ENCODE measurements at regions not wholly inside any gene's neighbourhood (a gene's known extent, or its start where the extent isn't known, plus 50 kb on each side); places are given as distances from the start of the nearest gene placed in this dataset.
A peak's percentile ranks its signal among the peaks of the same experiment; 100 is the strongest.

DNA sequence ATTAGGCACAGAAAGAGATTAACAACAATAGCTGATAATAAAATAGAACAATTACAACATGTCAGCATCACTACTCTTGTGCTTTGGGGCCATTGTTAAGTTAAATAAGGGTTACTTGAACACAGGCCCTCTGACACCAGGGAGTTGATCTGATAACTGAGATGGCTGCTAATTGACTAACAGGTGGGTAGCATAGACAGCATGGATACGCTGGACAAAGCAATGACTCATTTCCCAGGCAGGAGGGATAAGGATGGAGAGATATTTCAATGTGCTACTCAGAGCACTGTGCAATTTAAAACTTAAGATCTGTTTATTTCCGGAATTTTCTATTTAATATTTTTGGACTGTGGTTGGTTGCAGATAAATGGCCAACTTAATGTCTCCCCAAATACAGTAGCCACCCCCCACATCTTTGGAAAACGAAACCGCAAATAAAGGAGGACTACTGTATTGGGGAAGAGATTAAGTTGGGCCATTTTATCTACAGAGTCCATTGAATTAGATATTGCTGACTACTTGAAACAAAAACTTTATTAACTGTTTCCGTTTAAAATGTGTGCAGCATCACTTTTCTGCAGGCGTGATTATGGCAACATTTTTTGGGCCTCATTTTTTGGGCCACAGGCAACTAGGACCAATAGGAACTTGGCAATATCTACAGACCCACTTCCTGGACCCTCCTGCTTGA, 200.6 kb upstream of the KLF3 start (continued):
- TF ChIP-seq ZNF140 (CRISPR knock-in tag; IDR thresholded peaks at IDR 0.05) (no peak), EP300 (IDR thresholded peaks at IDR 0.05; ENCODE audit: low read length) (peak; percentile 71; the same call in 1 of the 2 replicates), MEIS2 (IDR thresholded peaks at IDR 0.05; ENCODE audit: partially characterized antibody) (peak; percentile 43), TCF3 (CRISPR knock-in tag; IDR thresholded peaks at IDR 0.05) (peak; percentile 84), MAFK (IDR thresholded peaks at IDR 0.05; ENCODE audit: low read length) (0 out of 2 replicates have a peak, but pooled peaks have one; percentile 5), DPF2 (IDR thresholded peaks at IDR 0.05) (peak; percentile 90), KDM1A (IDR thresholded peaks at IDR 0.05) (peak; percentile 48 to 56), SMARCC2 (IDR thresholded peaks at IDR 0.05; ENCODE audit: low read depth) (peak; percentile 79), ZFP30 (CRISPR knock-in tag; IDR thresholded peaks at IDR 0.05; ENCODE audit: borderline replicate concordance) (no peak), SMARCE1 (IDR thresholded peaks at IDR 0.05) (peak; percentile 68; the same call in 1 of the 2 replicates), GATA2 (CRISPR knock-in tag; IDR thresholded peaks at IDR 0.05) (0 out of 2 replicates have a peak, but pooled peaks have one; percentile 7), RCOR1 (IDR thresholded peaks at IDR 0.05; ENCODE audit: borderline replicate concordance in 1 of 2, low read depth in 2 of 2, low read length in 2 of 2) (peak in 1 of 2 experiments; percentile 89; a peak in 2 of 4 replicates), MTA2 (IDR thresholded peaks at IDR 0.05; ENCODE audit: low read depth) (peak; percentile 42; the same call in 1 of the 2 replicates), SMARCA4 (IDR thresholded peaks at IDR 0.05) (peak; percentile 89), MAFF (IDR thresholded peaks at IDR 0.05; ENCODE audit: low read length) (peak; percentile 34; the same call in 1 of the 2 replicates), ELF2 (CRISPR knock-in tag; IDR thresholded peaks at IDR 0.05) (no peak), IFI16 (CRISPR knock-in tag; IDR thresholded peaks at IDR 0.05) (no peak), NRF1 (conservative IDR thresholded peaks at IDR 0.05 in 1 of 2, IDR thresholded peaks at IDR 0.05 in 1 of 2) (no peak), FOSL1 (tag; conservative IDR thresholded peaks at IDR 0.05) (peak; percentile 93), TRIM24 (IDR thresholded peaks at IDR 0.05) (peak; percentile 39 to 63; a peak in 2 of 4 replicates), BHLHE40 (IDR thresholded peaks at IDR 0.05; ENCODE audit: low read length) (no peak), CREM (IDR thresholded peaks at IDR 0.05; ENCODE audit: low read depth) (peak; percentile 47; the same call in 1 of the 2 replicates)
- TF ChIP-seq, protein P1, sequence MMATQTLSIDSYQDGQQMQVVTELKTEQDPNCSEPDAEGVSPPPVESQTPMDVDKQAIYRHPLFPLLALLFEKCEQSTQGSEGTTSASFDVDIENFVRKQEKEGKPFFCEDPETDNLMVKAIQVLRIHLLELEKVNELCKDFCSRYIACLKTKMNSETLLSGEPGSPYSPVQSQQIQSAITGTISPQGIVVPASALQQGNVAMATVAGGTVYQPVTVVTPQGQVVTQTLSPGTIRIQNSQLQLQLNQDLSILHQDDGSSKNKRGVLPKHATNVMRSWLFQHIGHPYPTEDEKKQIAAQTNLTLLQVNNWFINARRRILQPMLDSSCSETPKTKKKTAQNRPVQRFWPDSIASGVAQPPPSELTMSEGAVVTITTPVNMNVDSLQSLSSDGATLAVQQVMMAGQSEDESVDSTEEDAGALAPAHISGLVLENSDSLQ (IDR thresholded peaks at IDR 0.05) = peak; percentile 27; the same call in 1 of the 2 replicates
- TF ChIP-seq, protein P2, sequence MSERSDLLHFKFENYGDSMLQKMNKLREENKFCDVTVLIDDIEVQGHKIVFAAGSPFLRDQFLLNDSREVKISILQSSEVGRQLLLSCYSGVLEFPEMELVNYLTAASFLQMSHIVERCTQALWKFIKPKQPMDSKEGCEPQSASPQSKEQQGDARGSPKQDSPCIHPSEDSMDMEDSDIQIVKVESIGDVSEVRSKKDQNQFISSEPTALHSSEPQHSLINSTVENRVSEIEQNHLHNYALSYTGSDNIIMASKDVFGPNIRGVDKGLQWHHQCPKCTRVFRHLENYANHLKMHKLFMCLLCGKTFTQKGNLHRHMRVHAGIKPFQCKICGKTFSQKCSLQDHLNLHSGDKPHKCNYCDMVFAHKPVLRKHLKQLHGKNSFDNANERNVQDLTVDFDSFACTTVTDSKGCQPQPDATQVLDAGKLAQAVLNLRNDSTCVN (CRISPR knock-in tag; IDR thresholded peaks at IDR 0.05) = no peak
- TF ChIP-seq, protein P3, sequence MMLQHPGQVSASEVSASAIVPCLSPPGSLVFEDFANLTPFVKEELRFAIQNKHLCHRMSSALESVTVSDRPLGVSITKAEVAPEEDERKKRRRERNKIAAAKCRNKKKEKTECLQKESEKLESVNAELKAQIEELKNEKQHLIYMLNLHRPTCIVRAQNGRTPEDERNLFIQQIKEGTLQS (IDR thresholded peaks at IDR 0.05) = peak; percentile 85
- TF ChIP-seq, protein P3 (CRISPR knock-in tag; conservative IDR thresholded peaks at IDR 0.05) = no peak
- TF ChIP-seq, protein P4, sequence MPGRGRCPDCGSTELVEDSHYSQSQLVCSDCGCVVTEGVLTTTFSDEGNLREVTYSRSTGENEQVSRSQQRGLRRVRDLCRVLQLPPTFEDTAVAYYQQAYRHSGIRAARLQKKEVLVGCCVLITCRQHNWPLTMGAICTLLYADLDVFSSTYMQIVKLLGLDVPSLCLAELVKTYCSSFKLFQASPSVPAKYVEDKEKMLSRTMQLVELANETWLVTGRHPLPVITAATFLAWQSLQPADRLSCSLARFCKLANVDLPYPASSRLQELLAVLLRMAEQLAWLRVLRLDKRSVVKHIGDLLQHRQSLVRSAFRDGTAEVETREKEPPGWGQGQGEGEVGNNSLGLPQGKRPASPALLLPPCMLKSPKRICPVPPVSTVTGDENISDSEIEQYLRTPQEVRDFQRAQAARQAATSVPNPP (IDR thresholded peaks at IDR 0.05; ENCODE audit: borderline replicate concordance, insufficient read depth, insufficient read length) = no peak

All from K562 (cell line).